OCI-LY7 (cell line): ENCODE measurements at regions not wholly inside any gene's neighbourhood (a gene's known extent, or its start where the extent isn't known, plus 50 kb on each side); places are given as distances from the start of the nearest gene placed in this dataset.

Experiments used
- BruUV-seq: library from RNA; stranded (reverse); fragments of 400-500 nt; replicated peaks from 2 replicates; lab custom pipeline; 2021; lab: Mats Ljungman, UMichigan
- CTCF ChIA-PET: fragments of 300-600 bp; sonication (Branson Sonifier 250); formaldehyde crosslinking; loops from one replicate; lab custom pipeline; 2022; ENCODE audit warnings: antibody characterized with exemption; ENCODE audit not compliant: unreplicated experiment; lab: Charles Lee
- POLR2A ChIA-PET: fragments of 300-600 bp; sonication (Branson Sonifier 250); formaldehyde crosslinking; loops from one replicate; lab custom pipeline; 2022; ENCODE audit warnings: antibody characterized with exemption; lab: Charles Lee
- DNase-seq: peaks from one replicate; pipeline ENCODE4 v3.0.0-alpha.2; 2015; ENCODE audit warnings: low spot score
- H2AFZ ChIP-seq: fragments of 200-600 bp; sonication (generic), shearing (Covaris generic); 2 replicates; pipeline ENCODE4 v1.6.1; 2014; ENCODE audit warnings: mild to moderate bottlenecking, antibody characterized with exemption, low read length, moderate library complexity
- H3K27ac ChIP-seq: fragments of 200-600 bp; sonication (generic); 2 replicates; pipeline ENCODE4 v1.5.1; 2014; ENCODE audit warnings: mixed run types, low read depth, mild to moderate bottlenecking, moderate library complexity, low read length, inconsistent platforms; ENCODE audit not compliant: poor library complexity, severe bottlenecking
- H3K36me3 ChIP-seq: fragments of 200-600 bp; sonication (generic); 2 replicates; pipeline ENCODE4 v1.6.1; 2014; ENCODE audit warnings: mild to moderate bottlenecking, antibody characterized with exemption, low read length, moderate library complexity, mixed read lengths; ENCODE audit not compliant: insufficient read depth
- H3K4me1 ChIP-seq: fragments of 200-600 bp; sonication (generic); 2 replicates; pipeline ENCODE4 v1.5.1; 2014; ENCODE audit warnings: mild to moderate bottlenecking, low read length; ENCODE audit not compliant: insufficient read depth, poor library complexity, severe bottlenecking
- H3K4me2 ChIP-seq: fragments of 200-600 bp; sonication (generic); 2 replicates; pipeline ENCODE4 v1.6.1; 2014; ENCODE audit warnings: mild to moderate bottlenecking, low read length
- H3K4me3 ChIP-seq: fragments of 200-600 bp; sonication (generic); 2 replicates; pipeline ENCODE4 v1.5.1; 2014; ENCODE audit warnings: mild to moderate bottlenecking, low read depth, low read length; ENCODE audit not compliant: poor library complexity, severe bottlenecking
- H3K79me2 ChIP-seq: fragments of 200-600 bp; sonication (generic); 2 replicates; pipeline ENCODE4 v1.6.1; 2016; ENCODE audit warnings: low read depth, mild to moderate bottlenecking, low read length, moderate library complexity, mixed read lengths; ENCODE audit not compliant: insufficient read depth
- H3K9me2 ChIP-seq: fragments of 200-600 bp; sonication (generic); 2 replicates; pipeline ENCODE4 v1.6.1; 2016; ENCODE audit warnings: mild to moderate bottlenecking, low read length, mixed read lengths; ENCODE audit not compliant: insufficient read depth
- H3K9me3 ChIP-seq: fragments of 200-600 bp; sonication (generic); 2 replicates; pipeline ENCODE4 v1.6.1; 2014; ENCODE audit warnings: mild to moderate bottlenecking, mixed run types, low read length, mixed read lengths
- H4K20me1 ChIP-seq: fragments of 200-600 bp; sonication (generic); 2 replicates; pipeline ENCODE4 v1.6.1; 2014; ENCODE audit warnings: mild to moderate bottlenecking, antibody characterized with exemption, low read length, moderate library complexity, mixed read lengths; ENCODE audit not compliant: insufficient read depth
- EZH2phosphoT487 ChIP-seq: fragments of 200-600 bp; sonication (generic); IDR thresholded peaks from 2 replicates; pipeline ENCODE4 v1.6.1; 2018; ENCODE audit warnings: low read depth, borderline replicate concordance, mild to moderate bottlenecking, mixed run types, antibody characterized with exemption, low read length, moderate library complexity, mixed read lengths
- intact Hi-C: fragments of 100-400 bp; cut with micrococcal nuclease; formaldehyde crosslinking; loops from one replicate; pipeline ENCODE4 v1.10.0; 2022; ENCODE audit not compliant: unreplicated experiment
- TF ChIP-seq, protein P1 (sequence below): fragments of 200-600 bp; sonication (generic); conservative IDR thresholded peaks from 2 replicates; pipeline ENCODE4 v1.5.1; 2014; ENCODE audit warnings: mild to moderate bottlenecking, antibody characterized with exemption, low read length, moderate library complexity, mixed read lengths

DNA sequence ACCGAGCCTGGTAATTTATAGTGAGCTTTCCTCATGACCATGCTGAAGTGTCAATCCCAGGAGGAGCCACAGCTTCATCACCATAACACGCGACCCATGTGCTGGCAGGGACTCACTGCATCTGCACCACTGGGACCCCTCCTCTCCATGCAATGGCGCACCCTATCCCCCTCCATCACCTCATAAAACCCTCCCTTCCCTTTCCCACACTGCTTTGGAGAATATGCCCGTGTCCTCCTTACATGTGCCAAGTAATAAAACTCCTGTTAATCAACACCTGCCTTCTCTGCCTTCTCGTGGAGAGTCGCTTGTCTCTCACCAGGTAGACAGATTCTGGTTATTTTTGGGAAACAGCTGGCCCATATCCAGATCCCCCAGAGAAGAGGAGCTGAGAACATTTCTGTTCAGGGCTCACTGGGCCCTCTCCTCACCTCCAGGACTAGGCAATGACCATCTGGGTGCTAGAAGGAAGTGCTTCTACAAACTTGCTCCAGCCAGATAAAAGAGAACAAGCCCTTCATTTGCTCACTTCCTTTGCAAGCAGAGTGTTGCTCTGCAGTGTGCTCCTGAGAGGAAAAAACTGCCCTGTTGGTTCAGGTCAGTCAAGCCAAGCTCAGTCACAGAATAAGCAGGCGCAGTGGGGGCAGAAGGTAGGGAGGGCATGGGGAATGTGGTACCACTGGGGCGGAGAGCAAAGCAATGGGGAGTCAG is 894.3 kb downstream of the UQCRFS1 start:
- POLR2A ChIA-PET, result no interaction called here
- H3K4me3 ChIP-seq, result no peak overlapping the region

GRCh38 chr19:28316464-28316863 is 896.5 kb downstream of the UQCRFS1 start:
- no peak overlapping the region for H2AFZ ChIP-seq
- no TSS peak for BruUV-seq
- no peak for DNase-seq
- no peaks in the 10 kb centered on the region for H4K20me1 ChIP-seq
- no peak overlapping the region for H3K4me2 ChIP-seq
- ChIA-PET POLR2A (interaction anchor here (0.6 kb wide), 1 partner anchor 10 kb away, joined by 4 read pairs; no protein-coding TSS in a partner anchor), CTCF (no interaction called here)
- no peaks in the 10 kb centered on the region for H3K9me2 ChIP-seq
- no peaks in the 10 kb centered on the region for H3K9me3 ChIP-seq
- no peaks in the 10 kb centered on the region for H3K36me3 ChIP-seq
- no peak for TF ChIP-seq EZH2phosphoT487
- no peak overlapping the region for H3K4me3 ChIP-seq
- no peak overlapping the region for H3K27ac ChIP-seq
- no peaks in the 10 kb centered on the region for H3K79me2 ChIP-seq
- intact Hi-C loops, result loop anchor here (5.0 kb wide), 1 partner anchor 634 kb away; no protein-coding TSS in a partner anchor
- H3K4me1 ChIP-seq, result no peaks in the 10 kb centered on the region

More for the DNA sequence above, 894.3 kb downstream of the UQCRFS1 start:
- Histone ChIP-seq H3K27ac (no peak overlapping the region), H2AFZ (no peak overlapping the region), H3K79me2 (no peaks in the 10 kb centered on the region), H3K9me2 (no peaks in the 10 kb centered on the region), H4K20me1 (no peaks in the 10 kb centered on the region), H3K36me3 (no peaks in the 10 kb centered on the region), H3K9me3 (no peaks in the 10 kb centered on the region), H3K4me2 (no peak overlapping the region), H3K4me1 (no peaks in the 10 kb centered on the region)
- no peak for DNase-seq
- no peak for TF ChIP-seq EZH2phosphoT487
- TF ChIP-seq, protein P1, sequence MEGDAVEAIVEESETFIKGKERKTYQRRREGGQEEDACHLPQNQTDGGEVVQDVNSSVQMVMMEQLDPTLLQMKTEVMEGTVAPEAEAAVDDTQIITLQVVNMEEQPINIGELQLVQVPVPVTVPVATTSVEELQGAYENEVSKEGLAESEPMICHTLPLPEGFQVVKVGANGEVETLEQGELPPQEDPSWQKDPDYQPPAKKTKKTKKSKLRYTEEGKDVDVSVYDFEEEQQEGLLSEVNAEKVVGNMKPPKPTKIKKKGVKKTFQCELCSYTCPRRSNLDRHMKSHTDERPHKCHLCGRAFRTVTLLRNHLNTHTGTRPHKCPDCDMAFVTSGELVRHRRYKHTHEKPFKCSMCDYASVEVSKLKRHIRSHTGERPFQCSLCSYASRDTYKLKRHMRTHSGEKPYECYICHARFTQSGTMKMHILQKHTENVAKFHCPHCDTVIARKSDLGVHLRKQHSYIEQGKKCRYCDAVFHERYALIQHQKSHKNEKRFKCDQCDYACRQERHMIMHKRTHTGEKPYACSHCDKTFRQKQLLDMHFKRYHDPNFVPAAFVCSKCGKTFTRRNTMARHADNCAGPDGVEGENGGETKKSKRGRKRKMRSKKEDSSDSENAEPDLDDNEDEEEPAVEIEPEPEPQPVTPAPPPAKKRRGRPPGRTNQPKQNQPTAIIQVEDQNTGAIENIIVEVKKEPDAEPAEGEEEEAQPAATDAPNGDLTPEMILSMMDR, result no peak
- CTCF ChIA-PET, result no interaction called here
- intact Hi-C loops, result loop anchor here (5.0 kb wide), 1 partner anchor 636 kb away; no protein-coding TSS in a partner anchor
- no TSS peak for BruUV-seq

DNA sequence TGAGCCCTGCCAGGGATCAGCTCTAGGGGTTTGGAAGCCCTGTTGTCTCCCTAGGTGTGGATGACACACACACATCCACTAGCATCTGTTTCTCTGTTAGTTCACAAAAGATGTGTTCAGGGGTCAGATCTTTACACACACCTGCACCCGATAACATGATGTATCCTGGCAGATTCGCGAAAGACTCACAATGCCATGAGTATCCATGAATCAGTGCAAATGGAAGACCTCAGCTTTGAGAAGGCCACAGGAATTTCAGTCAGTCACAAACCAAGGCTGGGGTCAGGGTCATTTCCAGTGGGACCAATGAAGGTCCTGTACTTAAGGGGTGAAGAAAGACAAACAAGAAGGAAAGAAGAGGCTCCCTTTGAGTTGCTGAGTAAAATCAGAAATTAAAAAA is 898.2 kb downstream of the UQCRFS1 start:
- Histone ChIP-seq H3K36me3 (no peaks in the 10 kb centered on the region), H3K79me2 (no peaks in the 10 kb centered on the region), H3K9me3 (no peaks in the 10 kb centered on the region), H3K27ac (no peak overlapping the region), H4K20me1 (no peaks in the 10 kb centered on the region), H3K4me2 (no peak overlapping the region), H2AFZ (no peak overlapping the region), H3K4me1 (no peaks in the 10 kb centered on the region), H3K9me2 (no peaks in the 10 kb centered on the region), H3K4me3 (no peak overlapping the region)
- TF ChIP-seq, protein P1, result no peak
- no peak for TF ChIP-seq EZH2phosphoT487
- POLR2A ChIA-PET, result interaction anchor here (0.6 kb wide), 1 partner anchor 95 kb away, joined by 3 read pairs; no protein-coding TSS in a partner anchor
- CTCF ChIA-PET, result no interaction called here
- no peak for DNase-seq
- intact Hi-C loops, result loop anchor here (5.0 kb wide), 1 partner anchor 632 kb away; no protein-coding TSS in a partner anchor
- no TSS peak for BruUV-seq
